ENCODE measurements at regions not wholly inside any gene's neighbourhood (a gene's known extent, or its start where the extent isn't known, plus 50 kb on each side); places are given as distances from the start of the nearest gene placed in this dataset.

DNA sequence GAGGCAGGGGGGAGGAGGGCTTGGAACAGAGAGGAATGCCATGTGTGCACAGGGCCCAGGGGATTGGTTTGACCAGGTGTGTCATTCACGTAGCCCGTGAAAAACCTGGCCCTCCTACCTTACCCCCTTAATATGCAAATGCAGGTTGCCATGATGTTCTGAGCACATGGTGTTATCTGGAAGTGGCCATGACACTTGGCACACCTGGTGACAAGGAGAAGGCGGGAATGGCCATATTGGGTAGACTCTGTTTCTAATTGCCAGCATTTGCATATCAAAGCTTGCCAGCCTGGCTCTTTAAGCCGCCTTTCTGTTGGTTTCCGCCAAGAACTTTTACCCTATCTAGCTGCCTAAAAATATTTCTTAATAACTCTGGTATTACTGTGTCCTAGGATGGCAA lies 202.1 kb upstream of the DPH6 start:
- no peak for TF ChIP-seq POLR2A (IDR thresholded peaks at IDR 0.05)
- TF ChIP-seq, protein P1, sequence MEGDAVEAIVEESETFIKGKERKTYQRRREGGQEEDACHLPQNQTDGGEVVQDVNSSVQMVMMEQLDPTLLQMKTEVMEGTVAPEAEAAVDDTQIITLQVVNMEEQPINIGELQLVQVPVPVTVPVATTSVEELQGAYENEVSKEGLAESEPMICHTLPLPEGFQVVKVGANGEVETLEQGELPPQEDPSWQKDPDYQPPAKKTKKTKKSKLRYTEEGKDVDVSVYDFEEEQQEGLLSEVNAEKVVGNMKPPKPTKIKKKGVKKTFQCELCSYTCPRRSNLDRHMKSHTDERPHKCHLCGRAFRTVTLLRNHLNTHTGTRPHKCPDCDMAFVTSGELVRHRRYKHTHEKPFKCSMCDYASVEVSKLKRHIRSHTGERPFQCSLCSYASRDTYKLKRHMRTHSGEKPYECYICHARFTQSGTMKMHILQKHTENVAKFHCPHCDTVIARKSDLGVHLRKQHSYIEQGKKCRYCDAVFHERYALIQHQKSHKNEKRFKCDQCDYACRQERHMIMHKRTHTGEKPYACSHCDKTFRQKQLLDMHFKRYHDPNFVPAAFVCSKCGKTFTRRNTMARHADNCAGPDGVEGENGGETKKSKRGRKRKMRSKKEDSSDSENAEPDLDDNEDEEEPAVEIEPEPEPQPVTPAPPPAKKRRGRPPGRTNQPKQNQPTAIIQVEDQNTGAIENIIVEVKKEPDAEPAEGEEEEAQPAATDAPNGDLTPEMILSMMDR (IDR thresholded peaks at IDR 0.05), result no peak
